ENCODE measurements at regions not wholly inside any gene's neighbourhood (a gene's known extent, or its start where the extent isn't known, plus 50 kb on each side); places are given as distances from the start of the nearest gene placed in this dataset.

DNA sequence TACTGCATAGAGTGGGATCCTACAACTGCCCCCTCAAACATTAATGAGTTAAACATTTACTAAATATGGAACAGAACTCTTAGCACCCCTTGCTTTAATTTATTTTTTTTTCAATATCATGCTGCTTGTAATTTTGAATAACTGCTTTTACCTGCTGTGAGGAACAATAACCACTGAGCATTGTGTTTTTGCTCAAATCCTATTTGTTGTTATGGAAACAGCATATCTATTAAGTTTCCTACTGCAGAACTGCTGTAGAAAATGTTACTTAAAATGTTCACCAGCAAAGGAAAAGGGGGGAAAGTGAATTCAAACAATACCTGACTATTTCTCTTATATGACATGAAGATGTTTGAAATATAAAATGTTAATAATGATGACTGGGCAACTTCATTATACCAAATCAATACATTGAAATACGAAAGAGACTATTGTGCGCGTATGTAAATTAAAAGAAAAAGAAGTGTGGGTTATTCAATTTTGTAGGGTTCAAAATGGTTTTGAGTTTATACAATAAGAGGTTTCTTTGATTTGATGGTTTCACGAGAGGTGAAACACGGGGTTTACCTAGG lies 1043.8 kb upstream of the NUDT12 start:
- TF ChIP-seq, protein P1, sequence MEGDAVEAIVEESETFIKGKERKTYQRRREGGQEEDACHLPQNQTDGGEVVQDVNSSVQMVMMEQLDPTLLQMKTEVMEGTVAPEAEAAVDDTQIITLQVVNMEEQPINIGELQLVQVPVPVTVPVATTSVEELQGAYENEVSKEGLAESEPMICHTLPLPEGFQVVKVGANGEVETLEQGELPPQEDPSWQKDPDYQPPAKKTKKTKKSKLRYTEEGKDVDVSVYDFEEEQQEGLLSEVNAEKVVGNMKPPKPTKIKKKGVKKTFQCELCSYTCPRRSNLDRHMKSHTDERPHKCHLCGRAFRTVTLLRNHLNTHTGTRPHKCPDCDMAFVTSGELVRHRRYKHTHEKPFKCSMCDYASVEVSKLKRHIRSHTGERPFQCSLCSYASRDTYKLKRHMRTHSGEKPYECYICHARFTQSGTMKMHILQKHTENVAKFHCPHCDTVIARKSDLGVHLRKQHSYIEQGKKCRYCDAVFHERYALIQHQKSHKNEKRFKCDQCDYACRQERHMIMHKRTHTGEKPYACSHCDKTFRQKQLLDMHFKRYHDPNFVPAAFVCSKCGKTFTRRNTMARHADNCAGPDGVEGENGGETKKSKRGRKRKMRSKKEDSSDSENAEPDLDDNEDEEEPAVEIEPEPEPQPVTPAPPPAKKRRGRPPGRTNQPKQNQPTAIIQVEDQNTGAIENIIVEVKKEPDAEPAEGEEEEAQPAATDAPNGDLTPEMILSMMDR (IDR thresholded peaks at IDR 0.05 in 4 of 5, conservative IDR thresholded peaks at IDR 0.05 in 1 of 5): no peak
- TF ChIP-seq POLR2A (IDR thresholded peaks at IDR 0.05): no peak
